ENCODE measurements at regions not wholly inside any gene's neighbourhood (a gene's known extent, or its start where the extent isn't known, plus 50 kb on each side); places are given as distances from the start of the nearest gene placed in this dataset.

- ChIA-PET POLR2A (no interaction called here), CTCF (no interaction called here)
- BruUV-seq (replicated peaks): no TSS peak
- Mint-ChIP-seq H3K9me3 (ENCODE audit: unreplicated experiment) (peaks cover 16% of the 10 kb centered on the region), H3K4me1 (ENCODE audit: insufficient read depth, unreplicated experiment) (no peaks in the 10 kb centered on the region), H3K4me3 (ENCODE audit: unreplicated experiment) (no peak overlapping the region), H3K27me3 (ENCODE audit: insufficient read depth, unreplicated experiment) (no peaks in the 10 kb centered on the region), H3K27ac (ENCODE audit: low read depth, unreplicated experiment) (no peak overlapping the region), H3K36me3 (ENCODE audit: insufficient read depth, unreplicated experiment) (no peaks in the 10 kb centered on the region)
- DNase-seq (ENCODE audit: unreplicated experiment): no peak
- TF ChIP-seq CTCF (IDR thresholded peaks at IDR 0.05; ENCODE audit: unreplicated experiment): no peak
- intact Hi-C loops (cut with micrococcal nuclease): no loop called here
Observed at GRCh38 chr4:175215208-175215607, 297.1 kb downstream of the ADAM29 start.

- Mint-ChIP-seq H3K27me3 (ENCODE audit: insufficient read depth, unreplicated experiment) (no peaks in the 10 kb centered on the region), H3K9me3 (ENCODE audit: unreplicated experiment) (peaks cover 16% of the 10 kb centered on the region), H3K4me3 (ENCODE audit: unreplicated experiment) (no peak overlapping the region), H3K4me1 (ENCODE audit: insufficient read depth, unreplicated experiment) (no peaks in the 10 kb centered on the region), H3K36me3 (ENCODE audit: insufficient read depth, unreplicated experiment) (no peaks in the 10 kb centered on the region), H3K27ac (ENCODE audit: low read depth, unreplicated experiment) (no peak overlapping the region)
- intact Hi-C loops (cut with micrococcal nuclease): no loop called here
- no TSS peak for BruUV-seq (replicated peaks)
- ChIA-PET CTCF (interaction anchor here (0.6 kb wide), 1 partner anchor 92 kb away, joined by 4 read pairs; no protein-coding TSS in a partner anchor), POLR2A (no interaction called here)
- DNase-seq (ENCODE audit: unreplicated experiment): no peak
- TF ChIP-seq CTCF (IDR thresholded peaks at IDR 0.05; ENCODE audit: unreplicated experiment): no peak
Observed at GRCh38 chr4:175215657-175216056, 297.5 kb downstream of the ADAM29 start.

- H3K36me3 Mint-ChIP-seq (ENCODE audit: insufficient read depth, unreplicated experiment): no peaks in the 10 kb centered on the region
- no TSS peak for BruUV-seq (replicated peaks)
- TF ChIP-seq CTCF (IDR thresholded peaks at IDR 0.05; ENCODE audit: unreplicated experiment): no peak
- H3K4me1 Mint-ChIP-seq (ENCODE audit: insufficient read depth, unreplicated experiment): no peaks in the 10 kb centered on the region
- CTCF ChIA-PET: no interaction called here
- no peaks in the 10 kb centered on the region for H3K27me3 Mint-ChIP-seq (ENCODE audit: insufficient read depth, unreplicated experiment)
- no peak overlapping the region for H3K4me3 Mint-ChIP-seq (ENCODE audit: unreplicated experiment)
- no peaks in the 10 kb centered on the region for H3K9me3 Mint-ChIP-seq (ENCODE audit: unreplicated experiment)
- POLR2A ChIA-PET: interaction anchor here (0.6 kb wide), 1 partner anchor 669 kb away, joined by 3 read pairs; no protein-coding TSS in a partner anchor
- no peak overlapping the region for H3K27ac Mint-ChIP-seq (ENCODE audit: low read depth, unreplicated experiment)
- no peak for DNase-seq (ENCODE audit: unreplicated experiment)
- intact Hi-C loops (cut with micrococcal nuclease): no loop called here
Observed at GRCh38 chr4:175229154-175229553, 311.0 kb downstream of the ADAM29 start.

- no peaks in the 10 kb centered on the region for H3K9me3 Mint-ChIP-seq (ENCODE audit: unreplicated experiment)
- H3K27me3 Mint-ChIP-seq (ENCODE audit: insufficient read depth, unreplicated experiment): no peaks in the 10 kb centered on the region
- no TSS peak for BruUV-seq (replicated peaks)
- ChIA-PET POLR2A (no interaction called here), CTCF (no interaction called here)
- no peak overlapping the region for H3K27ac Mint-ChIP-seq (ENCODE audit: low read depth, unreplicated experiment)
- TF ChIP-seq CTCF (IDR thresholded peaks at IDR 0.05; ENCODE audit: unreplicated experiment): no peak
- H3K4me1 Mint-ChIP-seq (ENCODE audit: insufficient read depth, unreplicated experiment): no peaks in the 10 kb centered on the region
- H3K36me3 Mint-ChIP-seq (ENCODE audit: insufficient read depth, unreplicated experiment): no peaks in the 10 kb centered on the region
- intact Hi-C loops (cut with micrococcal nuclease): no loop called here
- no peak for DNase-seq (ENCODE audit: unreplicated experiment)
- no peak overlapping the region for H3K4me3 Mint-ChIP-seq (ENCODE audit: unreplicated experiment)
Observed at GRCh38 chr4:175234162-175234561, 316.0 kb downstream of the ADAM29 start.
